ENCODE measurements at regions not wholly inside any gene's neighbourhood (a gene's known extent, or its start where the extent isn't known, plus 50 kb on each side); places are given as distances from the start of the nearest gene placed in this dataset.

DNA sequence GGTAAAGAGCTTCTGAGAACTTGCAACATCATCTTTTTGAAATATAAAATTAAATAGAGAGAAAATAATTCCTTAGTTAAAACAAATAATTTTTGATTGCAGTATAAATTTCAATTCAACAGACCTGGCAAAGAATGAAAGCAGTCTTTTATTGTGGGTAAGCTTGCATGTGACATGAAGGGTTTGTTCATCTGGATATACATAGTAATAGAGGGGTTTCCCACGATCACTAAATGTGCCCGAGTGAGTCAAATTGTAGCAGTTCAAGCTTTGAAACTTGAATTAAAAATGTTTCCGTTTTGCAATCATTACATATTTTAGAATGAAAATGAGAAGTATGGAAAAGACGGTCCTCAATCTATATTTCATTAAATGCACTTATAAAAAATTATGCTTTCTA lies 658.4 kb upstream of the MBL2 start:
- H3K9me3 ChIP-seq (ENCODE audit: severe bottlenecking) = no peaks in the 10 kb centered on the region
- TF ChIP-seq, protein P1, sequence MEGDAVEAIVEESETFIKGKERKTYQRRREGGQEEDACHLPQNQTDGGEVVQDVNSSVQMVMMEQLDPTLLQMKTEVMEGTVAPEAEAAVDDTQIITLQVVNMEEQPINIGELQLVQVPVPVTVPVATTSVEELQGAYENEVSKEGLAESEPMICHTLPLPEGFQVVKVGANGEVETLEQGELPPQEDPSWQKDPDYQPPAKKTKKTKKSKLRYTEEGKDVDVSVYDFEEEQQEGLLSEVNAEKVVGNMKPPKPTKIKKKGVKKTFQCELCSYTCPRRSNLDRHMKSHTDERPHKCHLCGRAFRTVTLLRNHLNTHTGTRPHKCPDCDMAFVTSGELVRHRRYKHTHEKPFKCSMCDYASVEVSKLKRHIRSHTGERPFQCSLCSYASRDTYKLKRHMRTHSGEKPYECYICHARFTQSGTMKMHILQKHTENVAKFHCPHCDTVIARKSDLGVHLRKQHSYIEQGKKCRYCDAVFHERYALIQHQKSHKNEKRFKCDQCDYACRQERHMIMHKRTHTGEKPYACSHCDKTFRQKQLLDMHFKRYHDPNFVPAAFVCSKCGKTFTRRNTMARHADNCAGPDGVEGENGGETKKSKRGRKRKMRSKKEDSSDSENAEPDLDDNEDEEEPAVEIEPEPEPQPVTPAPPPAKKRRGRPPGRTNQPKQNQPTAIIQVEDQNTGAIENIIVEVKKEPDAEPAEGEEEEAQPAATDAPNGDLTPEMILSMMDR (IDR thresholded peaks at IDR 0.05; ENCODE audit: low read depth, low read length) = no peak
- no peak for DNase-seq
- no peaks in the 10 kb centered on the region for H3K36me3 ChIP-seq
- H3K27ac ChIP-seq = peak overlapping the region; percentile 36
- peak overlapping the region; percentile 36 for H3K4me3 ChIP-seq (ENCODE audit: low read depth, low read length)
- no peaks in the 10 kb centered on the region for H3K27me3 ChIP-seq (ENCODE audit: insufficient read depth, low read depth, severe bottlenecking)

DNA sequence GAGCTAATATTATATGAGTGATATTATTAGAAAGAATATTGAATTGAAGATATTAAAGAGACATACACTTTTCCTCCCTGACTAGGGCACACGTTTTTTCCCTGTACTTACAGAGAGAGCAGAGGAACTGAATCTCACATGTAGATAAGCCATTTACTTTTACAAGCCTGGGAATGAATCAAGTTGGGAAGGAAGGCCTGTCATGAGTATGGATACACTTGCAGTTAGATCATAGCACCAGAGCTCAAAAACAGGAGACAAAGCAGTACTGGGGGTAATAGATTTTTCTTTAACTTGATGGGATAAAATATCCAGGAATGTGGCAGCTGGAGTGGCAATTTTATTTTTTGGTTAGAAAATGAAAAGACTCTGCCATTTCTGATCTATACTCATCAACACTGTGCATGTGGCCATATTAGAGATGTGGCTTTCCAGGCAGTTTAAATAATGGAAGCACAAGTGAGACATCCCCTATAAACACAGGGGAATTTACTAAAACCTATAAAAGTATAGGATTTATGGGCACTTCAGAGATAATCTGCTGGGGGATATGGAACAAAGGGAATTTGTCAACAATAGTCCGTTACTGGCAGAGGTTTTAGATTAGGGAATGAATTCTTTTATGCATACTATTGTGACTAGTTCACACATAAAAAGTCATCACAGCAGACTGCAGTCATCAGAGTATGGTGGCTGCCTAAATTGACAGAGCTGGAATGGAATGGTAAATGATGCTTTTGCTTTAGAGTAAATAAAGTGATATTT lies 657.7 kb upstream of the MBL2 start:
- no peaks in the 10 kb centered on the region for H3K36me3 ChIP-seq
- peak overlapping the region; percentile 36 for H3K27ac ChIP-seq
- DNase-seq = no peak
- no peaks in the 10 kb centered on the region for H3K27me3 ChIP-seq (ENCODE audit: insufficient read depth, low read depth, severe bottlenecking)
- H3K4me3 ChIP-seq (ENCODE audit: low read depth, low read length) = peak overlapping the region; percentile 36; the same call in 1 of the 2 replicates
- H3K9me3 ChIP-seq (ENCODE audit: severe bottlenecking) = no peaks in the 10 kb centered on the region
- TF ChIP-seq, protein P1 (IDR thresholded peaks at IDR 0.05; ENCODE audit: low read depth, low read length) = no peak

DNA sequence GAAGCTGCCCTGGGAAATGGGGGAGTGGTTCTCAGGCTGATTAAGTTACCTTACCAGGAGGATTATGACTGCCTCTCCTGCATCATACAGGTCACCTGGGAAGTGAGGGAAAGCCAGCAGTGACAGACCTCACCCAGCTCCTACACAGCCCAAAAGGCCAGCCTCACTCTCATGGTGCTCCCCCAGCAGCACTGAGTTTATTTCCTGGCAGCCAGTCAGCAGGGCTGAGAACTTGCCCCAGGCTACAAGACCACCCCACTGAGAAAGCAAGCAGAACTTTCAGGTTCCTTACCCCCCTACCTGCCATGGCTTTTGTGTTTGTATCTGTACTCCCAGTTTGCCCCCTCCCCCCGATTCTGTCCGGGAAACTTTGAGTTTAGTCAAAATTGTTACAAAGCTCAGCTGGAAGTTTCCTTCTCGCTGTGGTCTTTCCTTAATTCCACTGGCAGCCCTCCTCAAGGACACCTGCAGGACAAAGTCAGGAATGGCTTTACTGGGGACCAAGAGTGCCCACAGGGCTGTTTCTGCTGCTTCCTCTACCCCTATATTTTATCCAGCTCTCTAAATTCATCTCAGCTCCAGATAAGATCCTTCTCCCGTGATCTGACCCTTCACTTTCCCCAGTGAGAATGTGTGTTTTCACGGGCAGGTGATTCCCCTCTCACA lies 649.8 kb upstream of the MBL2 start:
- H3K4me3 ChIP-seq (ENCODE audit: low read depth, low read length) = no peak overlapping the region
- H3K36me3 ChIP-seq = no peaks in the 10 kb centered on the region
- no peaks in the 10 kb centered on the region for H3K9me3 ChIP-seq (ENCODE audit: severe bottlenecking)
- no peak overlapping the region for H3K27ac ChIP-seq
- H3K27me3 ChIP-seq (ENCODE audit: insufficient read depth, low read depth, severe bottlenecking) = no peaks in the 10 kb centered on the region
- no peak for DNase-seq
- TF ChIP-seq, protein P1 (IDR thresholded peaks at IDR 0.05; ENCODE audit: low read depth, low read length) = no peak

DNA sequence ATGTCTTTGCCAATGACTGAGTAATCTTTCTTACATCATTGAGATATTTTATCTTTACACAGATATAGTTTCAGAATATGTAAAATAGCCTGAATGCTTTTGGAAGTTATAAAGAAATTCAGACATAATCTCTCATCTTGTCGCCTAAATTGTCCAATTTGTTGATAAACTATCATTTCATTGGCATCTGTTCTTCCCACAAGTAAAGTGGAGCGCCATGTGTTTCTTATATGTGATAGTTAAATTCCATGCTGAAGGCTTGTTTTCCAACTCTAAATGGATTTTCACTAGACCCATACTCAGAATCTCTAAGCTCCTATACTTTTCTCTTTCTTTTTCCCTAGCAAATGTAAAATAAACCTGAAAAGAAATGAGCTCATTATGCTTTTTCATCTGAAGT lies 640.1 kb upstream of the MBL2 start:
- no peak for DNase-seq
- H3K27ac ChIP-seq = no peak overlapping the region
- H3K27me3 ChIP-seq (ENCODE audit: insufficient read depth, low read depth, severe bottlenecking) = no peaks in the 10 kb centered on the region
- H3K36me3 ChIP-seq = no peaks in the 10 kb centered on the region
- H3K9me3 ChIP-seq (ENCODE audit: severe bottlenecking) = no peaks in the 10 kb centered on the region
- H3K4me3 ChIP-seq (ENCODE audit: low read depth, low read length) = no peak overlapping the region
- TF ChIP-seq, protein P1 (IDR thresholded peaks at IDR 0.05; ENCODE audit: low read depth, low read length) = no peak

DNA sequence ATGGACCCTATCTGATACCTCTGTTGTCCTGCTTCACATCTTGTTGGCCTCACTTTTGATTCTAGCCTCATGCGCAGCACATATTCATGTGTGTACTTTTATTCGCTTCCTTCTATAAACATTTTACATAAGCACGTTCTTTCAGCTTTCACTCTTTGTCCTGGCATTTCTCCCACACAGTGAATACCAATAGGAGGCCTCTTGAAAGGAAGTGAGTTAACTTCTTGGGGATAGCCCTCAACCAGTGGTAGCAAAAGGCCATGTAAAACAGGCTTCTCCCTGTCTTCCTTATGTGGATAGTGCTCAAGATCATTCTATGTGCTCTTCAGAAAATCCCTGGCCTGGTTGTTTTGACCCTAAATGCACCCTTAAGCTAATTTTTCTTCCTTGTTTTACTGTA lies 633.9 kb upstream of the MBL2 start:
- Histone ChIP-seq H3K36me3 (no peaks in the 10 kb centered on the region), H3K27me3 (ENCODE audit: insufficient read depth, low read depth, severe bottlenecking) (no peaks in the 10 kb centered on the region), H3K4me3 (ENCODE audit: low read depth, low read length) (no peak overlapping the region)

More for the DNA sequence above, 633.9 kb upstream of the MBL2 start:
- TF ChIP-seq, protein P1 (IDR thresholded peaks at IDR 0.05; ENCODE audit: low read depth, low read length) = no peak
- no peaks in the 10 kb centered on the region for H3K9me3 ChIP-seq (ENCODE audit: severe bottlenecking)
- no peak for DNase-seq
- no peak overlapping the region for H3K27ac ChIP-seq

Data from WERI-Rb-1 (cell line).